Retinal pigment epithelial cell (primary cell): ENCODE measurements at regions not wholly inside any gene's neighbourhood (a gene's known extent, or its start where the extent isn't known, plus 50 kb on each side); places are given as distances from the start of the nearest gene placed in this dataset.

Source experiments
- DNase-seq: peaks from one replicate; pipeline ENCODE4 v3.0.0-alpha.2; 2010; ENCODE audit warnings: low read depth
- H3K4me3 ChIP-seq: 2 replicates; pipeline ENCODE4 v1.5.1; 2011; ENCODE audit warnings: mild to moderate bottlenecking, low read length, control low read depth, moderate library complexity
- CTCF ChIP-seq: conservative IDR thresholded peaks from 2 replicates; pipeline ENCODE4 v1.5.1; 2011; ENCODE audit warnings: low read depth, low read length, control low read depth, inconsistent platforms

GRCh38 chr2:239806276-239806675 lies 218.9 kb downstream of the NDUFA10 start:
- no peak overlapping the region for H3K4me3 ChIP-seq
- TF ChIP-seq CTCF = no peak
- no peak for DNase-seq

GRCh38 chr2:239805414-239805813 lies 219.7 kb downstream of the NDUFA10 start:
- TF ChIP-seq CTCF = no peak

GRCh38 chr2:239805043-239805329 lies 220.2 kb downstream of the NDUFA10 start:
- H3K4me3 ChIP-seq = no peak overlapping the region
- no peak for DNase-seq
- no peak for TF ChIP-seq CTCF

More at GRCh38 chr2:239805414-239805813, 219.7 kb downstream of the NDUFA10 start:
- DNase-seq = no peak
- no peak overlapping the region for H3K4me3 ChIP-seq

DNA sequence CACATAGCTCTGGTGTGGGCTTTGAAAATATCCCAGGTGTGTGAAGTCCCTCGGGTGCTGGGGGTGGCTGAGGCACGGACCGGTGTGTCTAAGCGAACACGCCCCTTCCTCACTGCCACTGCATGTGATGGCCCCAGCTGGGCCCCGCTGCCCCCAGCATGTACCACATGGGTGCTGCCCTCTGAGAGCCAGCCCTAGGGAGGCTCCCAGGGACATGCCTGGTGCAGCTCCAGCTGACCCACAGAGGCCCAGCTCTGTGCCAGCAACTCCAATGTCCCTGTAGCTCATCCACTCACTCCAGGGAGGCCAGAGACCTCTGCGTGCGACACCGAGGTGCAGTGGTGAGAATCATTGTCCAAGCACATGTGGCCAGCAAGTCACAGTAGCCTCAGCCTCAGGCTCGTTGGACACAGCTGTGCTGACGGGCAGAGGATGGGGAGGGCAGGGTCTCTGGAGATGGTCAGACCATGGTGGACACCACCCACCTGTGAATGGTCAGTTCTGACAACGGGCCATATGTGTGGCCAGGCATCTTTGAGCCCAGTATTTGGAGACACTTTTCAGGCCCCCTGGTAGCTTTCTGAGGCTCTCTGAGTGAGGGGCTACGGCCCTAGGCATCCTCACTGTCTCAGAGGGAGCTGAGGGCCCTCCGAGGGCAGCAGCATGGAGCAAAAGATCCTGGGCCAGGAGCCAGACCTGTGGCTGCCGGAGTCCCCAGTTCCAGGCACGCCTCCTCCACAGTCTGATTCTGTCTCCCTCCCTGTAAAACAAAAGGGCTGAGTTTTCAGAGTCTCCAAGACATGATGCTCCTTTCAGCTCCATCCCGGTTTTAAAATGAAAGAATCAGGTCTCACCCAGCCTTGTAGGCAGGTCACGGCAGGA lies 220.7 kb downstream of the NDUFA10 start:
- no peak for DNase-seq
- H3K4me3 ChIP-seq = no peak overlapping the region
- no peak for TF ChIP-seq CTCF

DNA sequence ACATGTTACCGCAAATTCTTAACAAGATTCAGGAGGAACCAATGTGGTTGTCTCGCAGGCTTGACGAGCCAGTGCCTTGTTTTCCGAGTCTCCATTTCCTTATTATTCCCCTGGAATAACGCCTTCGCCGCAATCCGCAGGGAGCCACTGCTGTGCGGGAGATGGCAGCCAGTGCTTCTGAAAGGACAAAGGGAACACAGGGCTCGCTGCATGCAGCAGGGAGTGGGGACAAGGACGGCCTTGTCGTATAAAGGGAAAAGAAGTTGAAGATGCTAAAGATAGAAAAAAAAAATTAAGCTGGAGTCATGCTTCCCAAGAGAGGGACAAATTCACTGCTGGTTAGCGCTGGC lies 221.4 kb downstream of the NDUFA10 start:
- no peak for TF ChIP-seq CTCF
- DNase-seq = no peak
- H3K4me3 ChIP-seq = no peak overlapping the region

DNA sequence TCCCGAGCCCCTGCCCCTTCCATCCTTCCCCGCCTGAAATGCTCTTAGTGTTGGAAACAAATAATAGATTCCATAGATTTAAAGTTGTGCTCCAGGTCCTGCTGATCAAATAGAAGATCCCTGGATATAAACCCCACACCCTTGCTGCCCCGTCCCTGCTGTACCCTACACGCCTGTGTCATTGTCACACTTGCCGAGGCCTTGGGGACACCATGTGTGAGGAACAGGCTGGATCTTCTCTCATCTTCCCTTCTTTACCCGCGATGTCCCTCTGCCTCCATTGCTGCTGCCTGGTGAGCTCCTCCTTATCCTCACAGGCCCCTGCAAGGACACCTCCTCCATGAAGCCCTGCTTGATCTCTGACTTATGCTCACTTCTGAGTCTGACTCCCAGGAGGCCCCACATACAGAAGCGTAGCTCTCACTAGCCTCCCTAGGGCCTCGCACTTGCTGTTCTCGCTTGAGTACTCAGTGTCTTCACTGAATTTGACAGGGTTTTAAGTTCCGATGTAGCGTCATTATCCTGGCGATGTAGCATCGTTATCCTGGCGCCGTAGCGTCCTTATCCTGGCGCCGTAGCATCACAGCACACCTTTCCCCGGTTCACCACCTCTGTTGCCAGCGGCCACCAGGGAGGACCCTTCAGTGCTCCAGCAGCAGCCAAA lies 221.9 kb downstream of the NDUFA10 start:
- DNase-seq = no peak
- no peak overlapping the region for H3K4me3 ChIP-seq
- TF ChIP-seq CTCF = no peak

DNA sequence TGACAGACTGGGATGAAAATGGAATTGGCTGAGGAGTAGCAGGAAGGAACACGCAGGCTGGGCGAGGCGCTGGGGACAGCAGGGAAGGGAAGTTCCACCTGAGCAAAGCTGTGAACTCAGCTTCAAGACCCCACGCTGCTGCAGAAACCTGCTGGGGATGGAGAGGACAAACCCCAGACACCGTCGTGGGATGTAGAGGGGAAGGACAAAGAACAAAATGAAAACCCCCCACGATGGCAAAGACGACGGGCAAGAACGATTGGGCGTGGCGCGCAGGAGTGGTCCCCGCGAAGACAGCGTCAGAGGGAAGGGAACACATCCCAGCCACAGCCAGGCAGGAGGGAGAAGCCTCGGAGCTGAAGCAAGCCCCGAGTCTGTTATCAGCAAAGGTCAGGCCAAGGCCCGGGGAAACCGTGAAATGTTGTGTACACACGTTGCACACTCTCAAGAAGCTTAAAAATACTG lies 222.9 kb downstream of the NDUFA10 start:
- TF ChIP-seq CTCF = no peak
- no peak for DNase-seq
- H3K4me3 ChIP-seq = no peak overlapping the region
